SK-N-MC (cell line): ENCODE measurements at regions not wholly inside any gene's neighbourhood (a gene's known extent, or its start where the extent isn't known, plus 50 kb on each side); places are given as distances from the start of the nearest gene placed in this dataset.

Experiments
- EZH2 ChIP-seq: fragments of 200-600 bp; sonication (generic); IDR thresholded peaks from one replicate; pipeline ENCODE4 v1.6.1; 2017; ENCODE audit warnings: antibody characterized with exemption
- FOXP2 ChIP-seq: optimal IDR thresholded peaks from 2 replicates; pipeline ENCODE3; 2011; ENCODE audit warnings: mild to moderate bottlenecking, moderate library complexity; ENCODE audit not compliant: insufficient read depth; ENCODE audit errors: extremely low read length, control extremely low read depth
- POLR2AphosphoS5 ChIP-seq: IDR thresholded peaks from 2 replicates; pipeline ENCODE4 v1.6.1; 2012; ENCODE audit warnings: mild to moderate bottlenecking, low read depth, low read length, borderline replicate concordance

- TF ChIP-seq EZH2, result no peak
- no peak for TF ChIP-seq FOXP2
- no peak for TF ChIP-seq POLR2AphosphoS5
Measured at GRCh38 chr15:61374848-61375247, 145.7 kb upstream of the RORA start.
